ENCODE measurements at regions not wholly inside any gene's neighbourhood (a gene's known extent, or its start where the extent isn't known, plus 50 kb on each side); places are given as distances from the start of the nearest gene placed in this dataset.

GRCh38 chr10:81600185-81600584, 274.8 kb upstream of the NRG3 start:
- TF ChIP-seq EZH2phosphoT487 (IDR thresholded peaks at IDR 0.05; ENCODE audit: borderline replicate concordance, low read length), result no peak
- TF ChIP-seq CTCF (IDR thresholded peaks at IDR 0.05; ENCODE audit: low read depth, low read length, poor library complexity, severe bottlenecking), result no peak

Data from DOHH2 (cell line).